Glutamatergic neuron (in vitro differentiated cells): ENCODE measurements at regions not wholly inside any gene's neighbourhood (a gene's known extent, or its start where the extent isn't known, plus 50 kb on each side); places are given as distances from the start of the nearest gene placed in this dataset.
A peak's percentile ranks its signal among the peaks of the same experiment; 100 is the strongest.

Source experiments
- DNase-seq: peaks from one replicate; pipeline ENCODE4 v3.0.0; 2022
- H3K27ac Mint-ChIP-seq: one replicate; pipeline ENCODE4 v1.8.0; 2020; ENCODE audit warnings: mild to moderate bottlenecking, mixed read lengths, inconsistent platforms; ENCODE audit not compliant: unreplicated experiment
- H3K27me3 Mint-ChIP-seq: one replicate; pipeline ENCODE4 v1.8.0; 2020; ENCODE audit warnings: mild to moderate bottlenecking, moderate library complexity, mixed read lengths, inconsistent platforms; ENCODE audit not compliant: unreplicated experiment
- H3K36me3 Mint-ChIP-seq: one replicate; pipeline ENCODE4 v1.8.0; 2020; ENCODE audit warnings: mild to moderate bottlenecking, mixed read lengths, inconsistent platforms; ENCODE audit not compliant: unreplicated experiment
- H3K4me1 Mint-ChIP-seq: one replicate; pipeline ENCODE4 v1.8.0; 2020; ENCODE audit warnings: mild to moderate bottlenecking, low read depth, mixed read lengths, inconsistent platforms; ENCODE audit not compliant: unreplicated experiment
- H3K4me3 Mint-ChIP-seq: one replicate; pipeline ENCODE4 v1.8.0; 2020; ENCODE audit warnings: mild to moderate bottlenecking, mixed read lengths, inconsistent platforms; ENCODE audit not compliant: unreplicated experiment
- H3K9me3 Mint-ChIP-seq: one replicate; pipeline ENCODE4 v1.8.0; 2020; ENCODE audit warnings: mild to moderate bottlenecking, moderate library complexity, mixed read lengths, inconsistent platforms; ENCODE audit not compliant: unreplicated experiment
- CTCF ChIP-seq: fragments of 200-600 bp; sonication (generic); IDR thresholded peaks from one replicate; pipeline ENCODE4 v1.5.0; 2021; ENCODE audit not compliant: partially characterized antibody, unreplicated experiment

DNA sequence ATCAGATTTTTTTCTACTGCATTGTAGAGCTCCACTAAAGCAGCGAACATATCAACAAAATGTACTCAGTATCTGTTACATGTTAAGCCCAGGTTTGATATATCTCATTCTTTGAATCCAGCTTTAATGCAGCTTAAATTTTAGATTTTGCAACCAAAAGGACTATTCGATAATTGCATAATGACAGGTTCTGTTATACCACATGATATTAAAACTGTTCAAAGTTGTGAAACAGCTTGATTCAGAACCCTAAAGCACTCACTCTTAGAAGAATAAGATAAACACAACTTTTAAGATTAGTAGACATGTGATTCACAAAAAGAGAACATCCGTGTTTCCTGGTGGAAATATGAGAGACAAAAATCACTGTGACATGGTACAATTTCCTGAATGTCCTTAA is 427.9 kb downstream of the CDH11 start:
- no peak for DNase-seq
- no peak for TF ChIP-seq CTCF
- H3K9me3 Mint-ChIP-seq: no peaks in the 10 kb centered on the region
- no peak overlapping the region for H3K27ac Mint-ChIP-seq
- H3K36me3 Mint-ChIP-seq: no peaks in the 10 kb centered on the region
- H3K4me3 Mint-ChIP-seq: no peak overlapping the region
- H3K27me3 Mint-ChIP-seq: peaks cover 2% of the 10 kb centered on the region
- no peaks in the 10 kb centered on the region for H3K4me1 Mint-ChIP-seq

DNA sequence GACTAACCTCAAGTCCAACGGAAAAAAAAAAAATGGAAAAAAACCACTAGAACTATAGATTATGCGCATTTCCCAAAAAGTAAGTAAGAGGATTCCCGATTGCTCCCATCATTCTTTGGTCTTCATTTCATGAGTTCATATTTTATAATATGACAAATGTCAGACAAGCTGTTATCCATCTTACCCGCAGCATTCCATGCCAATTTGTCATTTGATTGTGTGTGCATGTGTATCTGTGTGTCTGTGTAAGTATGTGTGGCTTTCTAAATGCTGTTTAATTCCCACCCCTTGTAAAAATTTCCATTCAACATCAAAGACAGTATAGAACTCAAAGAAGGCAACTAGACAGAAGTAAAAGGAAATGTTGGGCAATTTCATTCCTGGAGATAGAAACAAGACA is 434.1 kb downstream of the CDH11 start:
- TF ChIP-seq CTCF: no peak
- Mint-ChIP-seq H3K27ac (no peak overlapping the region), H3K27me3 (peaks cover 2% of the 10 kb centered on the region), H3K36me3 (peaks cover 5% of the 10 kb centered on the region), H3K4me3 (no peak overlapping the region), H3K9me3 (peaks cover 2% of the 10 kb centered on the region), H3K4me1 (peaks cover 8% of the 10 kb centered on the region)
- no peak for DNase-seq

DNA sequence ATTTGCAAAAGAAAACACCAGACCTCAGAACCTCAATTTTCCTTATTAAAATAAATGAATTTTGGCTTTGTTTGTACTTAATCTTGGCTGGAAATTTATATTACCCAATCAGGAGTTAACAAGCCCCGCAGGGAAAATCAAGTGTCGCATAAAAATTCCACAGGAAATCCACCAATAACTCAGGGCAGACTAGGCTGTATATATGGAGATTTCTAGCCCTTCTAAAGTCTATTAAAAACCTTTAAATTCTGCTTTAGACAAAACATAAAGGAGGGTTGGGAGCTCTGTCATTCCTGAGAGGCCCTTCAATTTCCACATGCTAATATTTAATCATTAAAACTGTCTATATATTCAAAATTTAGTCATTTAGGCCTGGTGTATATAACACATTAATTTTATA is 434.7 kb downstream of the CDH11 start:
- TF ChIP-seq CTCF: no peak
- DNase-seq: no peak
- Mint-ChIP-seq H3K27me3 (peaks cover 2% of the 10 kb centered on the region), H3K27ac (no peak overlapping the region), H3K9me3 (peaks cover 2% of the 10 kb centered on the region), H3K4me1 (peaks cover 8% of the 10 kb centered on the region), H3K4me3 (no peak overlapping the region), H3K36me3 (peaks cover 9% of the 10 kb centered on the region)

GRCh38 chr16:64679976-64680690 is 441.7 kb downstream of the CDH11 start:
- peak overlapping the region; percentile 31 for H3K27ac Mint-ChIP-seq
- no peak for TF ChIP-seq CTCF
- H3K4me3 Mint-ChIP-seq: no peak overlapping the region
- peaks cover 22% of the 10 kb centered on the region for H3K4me1 Mint-ChIP-seq
- H3K27me3 Mint-ChIP-seq: no peaks in the 10 kb centered on the region
- H3K9me3 Mint-ChIP-seq: peaks cover 5% of the 10 kb centered on the region
- DNase-seq: peak; percentile 57
- H3K36me3 Mint-ChIP-seq: peaks cover 13% of the 10 kb centered on the region

- Mint-ChIP-seq H3K4me1 (peaks cover 2% of the 10 kb centered on the region), H3K4me3 (no peak overlapping the region), H3K27ac (no peak overlapping the region), H3K27me3 (no peaks in the 10 kb centered on the region), H3K36me3 (no peaks in the 10 kb centered on the region), H3K9me3 (no peaks in the 10 kb centered on the region)
- no peak for DNase-seq
- no peak for TF ChIP-seq CTCF
These were observed 452.3 kb downstream of the CDH11 start for GRCh38 chr16:64669573-64669972.
